ENCODE measurements at regions not wholly inside any gene's neighbourhood (a gene's known extent, or its start where the extent isn't known, plus 50 kb on each side); places are given as distances from the start of the nearest gene placed in this dataset.

DNA sequence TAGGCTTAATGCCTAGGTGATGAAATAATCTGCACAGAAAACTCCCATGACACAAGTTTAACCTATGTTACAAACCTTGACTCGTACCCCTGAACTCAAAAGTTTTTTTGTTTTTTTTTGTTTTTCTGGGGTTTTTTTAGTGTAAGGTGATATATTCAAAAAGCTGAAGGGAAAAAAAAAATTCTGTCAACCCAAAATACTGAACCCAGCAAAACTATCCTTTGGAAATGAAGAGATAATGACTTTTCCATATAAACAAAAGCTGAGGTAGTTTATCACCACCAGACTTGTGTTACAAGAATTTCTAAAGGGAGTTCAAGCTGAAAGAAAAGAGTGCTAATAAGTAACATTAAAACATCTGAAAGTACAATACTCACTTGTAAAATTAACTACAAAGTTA is 448.1 kb downstream of the KCNH5 start:
- TF ChIP-seq, protein P1, sequence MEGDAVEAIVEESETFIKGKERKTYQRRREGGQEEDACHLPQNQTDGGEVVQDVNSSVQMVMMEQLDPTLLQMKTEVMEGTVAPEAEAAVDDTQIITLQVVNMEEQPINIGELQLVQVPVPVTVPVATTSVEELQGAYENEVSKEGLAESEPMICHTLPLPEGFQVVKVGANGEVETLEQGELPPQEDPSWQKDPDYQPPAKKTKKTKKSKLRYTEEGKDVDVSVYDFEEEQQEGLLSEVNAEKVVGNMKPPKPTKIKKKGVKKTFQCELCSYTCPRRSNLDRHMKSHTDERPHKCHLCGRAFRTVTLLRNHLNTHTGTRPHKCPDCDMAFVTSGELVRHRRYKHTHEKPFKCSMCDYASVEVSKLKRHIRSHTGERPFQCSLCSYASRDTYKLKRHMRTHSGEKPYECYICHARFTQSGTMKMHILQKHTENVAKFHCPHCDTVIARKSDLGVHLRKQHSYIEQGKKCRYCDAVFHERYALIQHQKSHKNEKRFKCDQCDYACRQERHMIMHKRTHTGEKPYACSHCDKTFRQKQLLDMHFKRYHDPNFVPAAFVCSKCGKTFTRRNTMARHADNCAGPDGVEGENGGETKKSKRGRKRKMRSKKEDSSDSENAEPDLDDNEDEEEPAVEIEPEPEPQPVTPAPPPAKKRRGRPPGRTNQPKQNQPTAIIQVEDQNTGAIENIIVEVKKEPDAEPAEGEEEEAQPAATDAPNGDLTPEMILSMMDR (conservative IDR thresholded peaks at IDR 0.05; ENCODE audit: low read depth): no peak
- DNase-seq (ENCODE audit: low spot score): no peak
- ChIA-PET CTCF (no interaction called here), POLR2A (ENCODE audit: low non-redundant PET) (no interaction called here)
- H3K27ac ChIP-seq: no peak overlapping the region

DNA sequence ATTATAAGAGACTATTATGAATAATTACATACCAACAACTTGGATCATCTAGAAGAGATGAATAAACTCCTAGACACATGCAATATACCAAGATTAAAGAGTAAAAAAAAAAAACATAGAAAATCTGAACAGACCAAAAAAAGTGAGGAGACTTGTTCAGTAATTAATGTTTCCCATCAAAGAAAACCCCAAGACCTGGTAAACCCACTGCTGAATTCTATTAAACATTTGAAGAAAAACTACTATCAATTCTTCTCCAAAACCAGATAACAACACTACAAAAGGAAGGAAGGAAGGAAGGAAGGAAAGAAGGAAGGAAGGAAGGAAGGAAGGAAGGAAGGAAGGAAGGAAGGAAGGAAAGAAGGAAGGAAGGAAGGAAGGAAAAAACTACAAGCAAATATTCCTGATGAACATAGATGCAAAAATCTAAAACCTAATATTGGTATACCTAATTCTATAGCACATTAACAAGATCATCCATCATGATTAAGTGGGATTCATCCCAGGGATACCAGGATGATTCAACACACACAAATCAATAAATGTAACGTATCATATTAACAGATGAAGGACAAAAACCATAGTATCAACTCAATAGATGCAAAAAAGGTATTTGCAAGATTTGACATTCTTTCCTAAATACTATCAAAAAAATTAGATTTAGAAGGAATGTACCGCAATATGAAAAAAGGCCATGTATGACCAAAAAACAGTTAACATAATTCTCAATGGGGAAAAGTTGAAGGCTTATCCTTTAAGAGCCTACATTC is 445.5 kb downstream of the KCNH5 start:
- no peak for DNase-seq (ENCODE audit: low spot score)
- CTCF ChIA-PET: no interaction called here
- H3K27ac ChIP-seq: no peak overlapping the region
- TF ChIP-seq, protein P1 (conservative IDR thresholded peaks at IDR 0.05; ENCODE audit: low read depth): no peak
- POLR2A ChIA-PET (ENCODE audit: low non-redundant PET): no interaction called here

DNA sequence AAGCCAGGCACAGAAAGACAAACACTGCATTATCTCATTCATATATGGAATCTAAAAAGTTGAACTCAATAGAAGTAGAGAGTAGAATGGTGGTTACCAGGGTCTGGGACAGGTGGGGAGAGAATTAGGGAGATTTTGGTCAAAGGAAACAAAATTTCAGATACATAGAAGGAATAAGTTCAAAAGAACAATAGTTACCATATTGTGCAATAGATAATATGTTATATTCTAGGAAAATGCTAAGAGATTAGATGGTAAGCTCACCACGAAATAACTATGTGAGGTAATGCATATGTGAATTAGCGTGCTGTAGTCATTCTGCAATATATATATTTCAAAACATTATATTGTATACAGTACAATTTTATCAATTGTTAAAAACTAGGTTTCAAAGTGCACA is 442.5 kb downstream of the KCNH5 start:
- POLR2A ChIA-PET (ENCODE audit: low non-redundant PET): no interaction called here
- CTCF ChIA-PET: no interaction called here
- H3K27ac ChIP-seq: no peak overlapping the region
- no peak for DNase-seq (ENCODE audit: low spot score)
- TF ChIP-seq, protein P1 (conservative IDR thresholded peaks at IDR 0.05; ENCODE audit: low read depth): no peak

- POLR2A ChIA-PET (ENCODE audit: low non-redundant PET): no interaction called here
- TF ChIP-seq, protein P1 (conservative IDR thresholded peaks at IDR 0.05; ENCODE audit: low read depth): no peak
- CTCF ChIA-PET: interaction anchor here (0.6 kb wide), 1 partner anchor 15 kb away, joined by 4 read pairs; no protein-coding TSS in a partner anchor
- H3K27ac ChIP-seq: no peak overlapping the region
- no peak for DNase-seq (ENCODE audit: low spot score)
These were observed 440.7 kb downstream of the KCNH5 start for GRCh38 chr14:62604524-62604923.

DNA sequence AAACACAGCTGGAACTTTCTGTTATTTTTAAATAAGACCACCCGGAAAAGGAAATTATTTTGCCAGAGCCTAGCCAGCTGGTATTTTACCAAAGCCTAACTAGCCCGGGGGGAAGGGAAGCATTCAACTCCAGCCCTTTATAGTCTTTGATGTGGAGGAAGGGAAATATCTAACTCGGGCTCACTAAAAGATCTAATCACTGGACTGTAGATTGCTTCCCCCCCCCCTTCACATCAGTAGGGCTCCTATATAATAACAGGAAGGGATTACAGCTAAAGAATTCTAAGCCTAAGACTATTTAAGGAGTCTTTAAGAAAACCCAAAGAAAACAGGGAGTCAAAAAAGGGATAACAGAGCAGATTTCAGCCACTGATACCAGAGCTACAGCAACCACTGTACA is 431.1 kb downstream of the KCNH5 start:
- POLR2A ChIA-PET (ENCODE audit: low non-redundant PET): no interaction called here
- CTCF ChIA-PET: interaction anchor here (0.6 kb wide), 1 partner anchor 331 kb away, joined by 3 read pairs; no protein-coding TSS in a partner anchor
- no peak for DNase-seq (ENCODE audit: low spot score)
- no peak overlapping the region for H3K27ac ChIP-seq
- TF ChIP-seq, protein P1 (conservative IDR thresholded peaks at IDR 0.05; ENCODE audit: low read depth): no peak

- ChIA-PET CTCF (no interaction called here), POLR2A (ENCODE audit: low non-redundant PET) (no interaction called here)
- TF ChIP-seq, protein P1 (conservative IDR thresholded peaks at IDR 0.05; ENCODE audit: low read depth): no peak
- no peak overlapping the region for H3K27ac ChIP-seq
- no peak for DNase-seq (ENCODE audit: low spot score)
These were observed 428.6 kb downstream of the KCNH5 start for GRCh38 chr14:62616668-62617067.

All from RWPE1 (cell line).